H1 (cell line): ENCODE measurements at regions not wholly inside any gene's neighbourhood (a gene's known extent, or its start where the extent isn't known, plus 50 kb on each side); places are given as distances from the start of the nearest gene placed in this dataset.

ENCODE experiments used
- BRCA1 ChIP-seq: IDR thresholded peaks from 2 replicates; pipeline ENCODE4 v1.6.1; 2012; ENCODE audit warnings: low read depth, low read length, improper control_type of control experiment
- EZH2 ChIP-seq: fragments of 200-600 bp; sonication (generic); IDR thresholded peaks from 2 replicates; pipeline ENCODE4 v1.7.1; 2012; ENCODE audit warnings: low read depth, mild to moderate bottlenecking, moderate library complexity, low read length, inconsistent platforms; ENCODE audit not compliant: severe bottlenecking
- NANOG ChIP-seq: IDR thresholded peaks from 2 replicates; pipeline ENCODE4 v1.6.1; 2011; ENCODE audit warnings: low read length, low read depth, mild to moderate bottlenecking, inconsistent platforms; ENCODE audit not compliant: insufficient read depth, poor library complexity, severe bottlenecking
- RNF2 ChIP-seq: fragments of 200-900, 300-1000 bp; sonication (generic); IDR thresholded peaks from 2 replicates; pipeline ENCODE4 v1.7.1; 2016; ENCODE audit warnings: borderline replicate concordance, low read depth, mild to moderate bottlenecking, antibody characterized with exemption, low read length; ENCODE audit not compliant: poor library complexity, severe bottlenecking; ENCODE audit errors: missing control alignments
- SIX5 ChIP-seq: IDR thresholded peaks from 2 replicates; pipeline ENCODE4 v1.6.1; 2011; ENCODE audit warnings: mild to moderate bottlenecking, low read depth, low read length
- TBP ChIP-seq: IDR thresholded peaks from 2 replicates; pipeline ENCODE4 v1.6.1; 2011; ENCODE audit warnings: low read depth, low read length, improper control_type of control experiment
- TF ChIP-seq, protein P1 (sequence below): fragments of 300-600 bp; sonication (generic); IDR thresholded peaks from 2 replicates; pipeline ENCODE4 v1.7.1; 2012; ENCODE audit warnings: low read length, moderate library complexity, mild to moderate bottlenecking, inconsistent platforms; ENCODE audit not compliant: insufficient replicate concordance

DNA sequence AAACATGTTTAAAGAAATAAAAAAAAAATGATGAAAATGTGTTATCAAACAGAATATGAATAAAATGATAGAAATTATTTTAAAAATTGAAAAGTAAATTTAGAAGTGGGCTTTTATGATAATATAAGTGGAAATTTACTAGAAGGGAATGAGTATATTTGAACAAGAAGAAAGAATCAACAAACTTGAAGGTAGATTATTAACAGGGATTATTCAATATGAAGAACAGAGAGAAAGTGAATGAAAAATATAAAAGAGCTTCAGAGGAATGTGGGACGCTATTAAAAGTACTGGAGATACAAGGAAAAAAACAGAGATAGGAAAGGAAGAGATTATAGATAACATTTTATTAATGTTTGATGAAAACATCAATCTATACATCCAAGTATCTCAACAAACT is 1014.4 kb upstream of the CITED2 start (continued):
- TF ChIP-seq, protein P1, sequence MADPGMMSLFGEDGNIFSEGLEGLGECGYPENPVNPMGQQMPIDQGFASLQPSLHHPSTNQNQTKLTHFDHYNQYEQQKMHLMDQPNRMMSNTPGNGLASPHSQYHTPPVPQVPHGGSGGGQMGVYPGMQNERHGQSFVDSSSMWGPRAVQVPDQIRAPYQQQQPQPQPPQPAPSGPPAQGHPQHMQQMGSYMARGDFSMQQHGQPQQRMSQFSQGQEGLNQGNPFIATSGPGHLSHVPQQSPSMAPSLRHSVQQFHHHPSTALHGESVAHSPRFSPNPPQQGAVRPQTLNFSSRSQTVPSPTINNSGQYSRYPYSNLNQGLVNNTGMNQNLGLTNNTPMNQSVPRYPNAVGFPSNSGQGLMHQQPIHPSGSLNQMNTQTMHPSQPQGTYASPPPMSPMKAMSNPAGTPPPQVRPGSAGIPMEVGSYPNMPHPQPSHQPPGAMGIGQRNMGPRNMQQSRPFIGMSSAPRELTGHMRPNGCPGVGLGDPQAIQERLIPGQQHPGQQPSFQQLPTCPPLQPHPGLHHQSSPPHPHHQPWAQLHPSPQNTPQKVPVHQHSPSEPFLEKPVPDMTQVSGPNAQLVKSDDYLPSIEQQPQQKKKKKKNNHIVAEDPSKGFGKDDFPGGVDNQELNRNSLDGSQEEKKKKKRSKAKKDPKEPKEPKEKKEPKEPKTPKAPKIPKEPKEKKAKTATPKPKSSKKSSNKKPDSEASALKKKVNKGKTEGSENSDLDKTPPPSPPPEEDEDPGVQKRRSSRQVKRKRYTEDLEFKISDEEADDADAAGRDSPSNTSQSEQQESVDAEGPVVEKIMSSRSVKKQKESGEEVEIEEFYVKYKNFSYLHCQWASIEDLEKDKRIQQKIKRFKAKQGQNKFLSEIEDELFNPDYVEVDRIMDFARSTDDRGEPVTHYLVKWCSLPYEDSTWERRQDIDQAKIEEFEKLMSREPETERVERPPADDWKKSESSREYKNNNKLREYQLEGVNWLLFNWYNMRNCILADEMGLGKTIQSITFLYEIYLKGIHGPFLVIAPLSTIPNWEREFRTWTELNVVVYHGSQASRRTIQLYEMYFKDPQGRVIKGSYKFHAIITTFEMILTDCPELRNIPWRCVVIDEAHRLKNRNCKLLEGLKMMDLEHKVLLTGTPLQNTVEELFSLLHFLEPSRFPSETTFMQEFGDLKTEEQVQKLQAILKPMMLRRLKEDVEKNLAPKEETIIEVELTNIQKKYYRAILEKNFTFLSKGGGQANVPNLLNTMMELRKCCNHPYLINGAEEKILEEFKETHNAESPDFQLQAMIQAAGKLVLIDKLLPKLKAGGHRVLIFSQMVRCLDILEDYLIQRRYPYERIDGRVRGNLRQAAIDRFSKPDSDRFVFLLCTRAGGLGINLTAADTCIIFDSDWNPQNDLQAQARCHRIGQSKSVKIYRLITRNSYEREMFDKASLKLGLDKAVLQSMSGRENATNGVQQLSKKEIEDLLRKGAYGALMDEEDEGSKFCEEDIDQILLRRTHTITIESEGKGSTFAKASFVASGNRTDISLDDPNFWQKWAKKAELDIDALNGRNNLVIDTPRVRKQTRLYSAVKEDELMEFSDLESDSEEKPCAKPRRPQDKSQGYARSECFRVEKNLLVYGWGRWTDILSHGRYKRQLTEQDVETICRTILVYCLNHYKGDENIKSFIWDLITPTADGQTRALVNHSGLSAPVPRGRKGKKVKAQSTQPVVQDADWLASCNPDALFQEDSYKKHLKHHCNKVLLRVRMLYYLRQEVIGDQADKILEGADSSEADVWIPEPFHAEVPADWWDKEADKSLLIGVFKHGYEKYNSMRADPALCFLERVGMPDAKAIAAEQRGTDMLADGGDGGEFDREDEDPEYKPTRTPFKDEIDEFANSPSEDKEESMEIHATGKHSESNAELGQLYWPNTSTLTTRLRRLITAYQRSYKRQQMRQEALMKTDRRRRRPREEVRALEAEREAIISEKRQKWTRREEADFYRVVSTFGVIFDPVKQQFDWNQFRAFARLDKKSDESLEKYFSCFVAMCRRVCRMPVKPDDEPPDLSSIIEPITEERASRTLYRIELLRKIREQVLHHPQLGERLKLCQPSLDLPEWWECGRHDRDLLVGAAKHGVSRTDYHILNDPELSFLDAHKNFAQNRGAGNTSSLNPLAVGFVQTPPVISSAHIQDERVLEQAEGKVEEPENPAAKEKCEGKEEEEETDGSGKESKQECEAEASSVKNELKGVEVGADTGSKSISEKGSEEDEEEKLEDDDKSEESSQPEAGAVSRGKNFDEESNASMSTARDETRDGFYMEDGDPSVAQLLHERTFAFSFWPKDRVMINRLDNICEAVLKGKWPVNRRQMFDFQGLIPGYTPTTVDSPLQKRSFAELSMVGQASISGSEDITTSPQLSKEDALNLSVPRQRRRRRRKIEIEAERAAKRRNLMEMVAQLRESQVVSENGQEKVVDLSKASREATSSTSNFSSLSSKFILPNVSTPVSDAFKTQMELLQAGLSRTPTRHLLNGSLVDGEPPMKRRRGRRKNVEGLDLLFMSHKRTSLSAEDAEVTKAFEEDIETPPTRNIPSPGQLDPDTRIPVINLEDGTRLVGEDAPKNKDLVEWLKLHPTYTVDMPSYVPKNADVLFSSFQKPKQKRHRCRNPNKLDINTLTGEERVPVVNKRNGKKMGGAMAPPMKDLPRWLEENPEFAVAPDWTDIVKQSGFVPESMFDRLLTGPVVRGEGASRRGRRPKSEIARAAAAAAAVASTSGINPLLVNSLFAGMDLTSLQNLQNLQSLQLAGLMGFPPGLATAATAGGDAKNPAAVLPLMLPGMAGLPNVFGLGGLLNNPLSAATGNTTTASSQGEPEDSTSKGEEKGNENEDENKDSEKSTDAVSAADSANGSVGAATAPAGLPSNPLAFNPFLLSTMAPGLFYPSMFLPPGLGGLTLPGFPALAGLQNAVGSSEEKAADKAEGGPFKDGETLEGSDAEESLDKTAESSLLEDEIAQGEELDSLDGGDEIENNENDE, result no peak
- TF ChIP-seq TBP (no peak), BRCA1 (no peak), SIX5 (no peak), RNF2 (no peak), EZH2 (no peak), NANOG (no peak)
- TF ChIP-seq, all 59 proteins: peak for 0
